HCT116 (cell line): ENCODE measurements at regions not wholly inside any gene's neighbourhood (a gene's known extent, or its start where the extent isn't known, plus 50 kb on each side); places are given as distances from the start of the nearest gene placed in this dataset.

Experiments
- ATAC-seq: fragments of 200-7000 bp; cut with Tn5 transposase; 2 replicates; pipeline ENCODE4 v1.9.1; 2020; ENCODE audit warnings: mild to moderate bottlenecking, moderate library complexity
- BruUV-seq: library from RNA; stranded (reverse); fragments of 400-500 nt; replicated peaks from 2 replicates; lab custom pipeline; 2021; lab: Mats Ljungman, UMichigan
- CTCF ChIA-PET: fragments of 300-600 bp; sonication (Branson Sonifier 250); formaldehyde crosslinking; loops from one replicate; lab custom pipeline; 2021; ENCODE audit warnings: antibody characterized with exemption; lab: Charles Lee
- POLR2A ChIA-PET: fragments of 300-600, 350-600 bp; sonication (Branson Sonifier 250); formaldehyde crosslinking; loops from one replicate; lab custom pipeline; 2021; ENCODE audit warnings: antibody characterized with exemption; lab: Charles Lee
- RAD21 ChIA-PET, 2 experiments: fragments of 300-600 bp; sonication (Branson Sonifier 250); formaldehyde crosslinking; loops; one replicate each; lab custom pipeline; 2023; ENCODE audit warnings: low total read pairs in 2 of 2; ENCODE audit not compliant: uncharacterized antibody in 2 of 2, unreplicated experiment in 2 of 2, low non-redundant PET in 1 of 2; lab: Charles Lee
- DNase-seq: peaks from one replicate; pipeline ENCODE4 v3.0.0-alpha.2; 2010; ENCODE audit warnings: low read depth, low spot score
- H2AFZ ChIP-seq: fragments of 200-600 bp; shearing (Covaris generic), sonication (generic); 2 replicates; pipeline ENCODE4 v1.6.1; 2017; ENCODE audit warnings: low read depth, mixed run types, mixed read lengths, antibody characterized with exemption, low read length; ENCODE audit not compliant: poor library complexity, severe bottlenecking
- H3K27ac ChIP-seq: 2 replicates; pipeline ENCODE4 v1.5.1; 2012; ENCODE audit warnings: low read depth, low read length
- H3K27me3 ChIP-seq: fragments of 200-600 bp; sonication (generic); 2 replicates; pipeline ENCODE4 v1.6.1; 2016; ENCODE audit warnings: mixed run types, low read length, mixed read lengths; ENCODE audit not compliant: insufficient read depth
- H3K36me3 ChIP-seq, 2 experiments: fragments of 200-500 bp in 1 of 2; fragments of 200-600 bp in 1 of 2; sonication (Bioruptor generic) in 1 of 2; sonication (generic) in 1 of 2; 2 replicates each; pipeline versions ENCODE4 v1.5.1 to v1.6.1; 2014 to 2016; ENCODE audit warnings: low read length in 2 of 2, inconsistent platforms in 1 of 2, mixed read lengths in 1 of 2, mixed run types in 1 of 2; ENCODE audit not compliant: insufficient read depth in 2 of 2, control insufficient read depth in 1 of 2
- H3K4me1 ChIP-seq, 2 experiments: fragments of 200-600 bp in 1 of 2; sonication (generic) in 1 of 2; 2 replicates each; pipeline versions ENCODE4 v1.5.1 to v1.6.1; 2012 to 2017; ENCODE audit warnings: low read length in 2 of 2, inconsistent platforms in 1 of 2, mild to moderate bottlenecking in 1 of 2, mixed read lengths in 1 of 2, mixed run types in 1 of 2, moderate library complexity in 1 of 2; ENCODE audit not compliant: insufficient read depth in 2 of 2, control insufficient read depth in 1 of 2
- H3K4me2 ChIP-seq: fragments of 200-600 bp; sonication (generic); 2 replicates; pipeline ENCODE4 v1.6.1; 2017; ENCODE audit warnings: mixed run types, low read length, mixed read lengths
- H3K4me3 ChIP-seq, 2 experiments: fragments of 200-600 bp in 1 of 2; sonication (generic) in 1 of 2; replicated peaks in 1 of 2; 2 replicates each; pipeline ENCODE4 v1.5.1; 2011 to 2016; ENCODE audit warnings: low read length in 2 of 2, control low read depth in 1 of 2, low read depth in 1 of 2, mild to moderate bottlenecking in 1 of 2, mixed read lengths in 1 of 2, mixed run types in 1 of 2
- H3K79me2 ChIP-seq: fragments of 200-600 bp; sonication (generic); 2 replicates; pipeline ENCODE4 v1.6.1; 2017; ENCODE audit warnings: mild to moderate bottlenecking, mixed run types, low read length, moderate library complexity, mixed read lengths; ENCODE audit not compliant: insufficient read depth
- H3K9ac ChIP-seq: fragments of 200-600 bp; sonication (generic); 2 replicates; pipeline ENCODE4 v1.6.1; 2016; ENCODE audit warnings: low read length, mixed read lengths
- H3K9me2 ChIP-seq: fragments of 200-600 bp; sonication (generic), shearing (Covaris generic); 2 replicates; pipeline ENCODE4 v1.6.1; 2017; ENCODE audit warnings: mixed run types, mild to moderate bottlenecking, moderate library complexity; ENCODE audit not compliant: insufficient read depth
- H3K9me3 ChIP-seq, 2 experiments: fragments of 200-500 bp in 1 of 2; fragments of 200-600 bp in 1 of 2; sonication (Bioruptor generic) in 1 of 2; sonication (generic) in 1 of 2; 2 replicates each; pipeline ENCODE4 v1.6.1; 2014 to 2017; ENCODE audit warnings: low read length in 2 of 2, mixed read lengths in 2 of 2, inconsistent platforms in 1 of 2, low read depth in 1 of 2, mild to moderate bottlenecking in 1 of 2, mixed run types in 1 of 2, moderate library complexity in 1 of 2; ENCODE audit not compliant: control insufficient read depth in 1 of 2, insufficient read depth in 1 of 2
- H4K20me1 ChIP-seq: fragments of 200-600 bp; sonication (generic), shearing (Covaris generic); 2 replicates; pipeline ENCODE4 v1.6.1; 2017; ENCODE audit warnings: mixed run types, mild to moderate bottlenecking, moderate library complexity; ENCODE audit not compliant: insufficient read depth
- CBX3 ChIP-seq: IDR thresholded peaks from 2 replicates; pipeline ENCODE4 v1.6.1; 2012; ENCODE audit warnings: low read depth
- CEBPB ChIP-seq: IDR thresholded peaks from 2 replicates; pipeline ENCODE4 v1.6.1; 2012; ENCODE audit warnings: low read depth
- EGR1 ChIP-seq: IDR thresholded peaks from 2 replicates; pipeline ENCODE4 v1.6.1; 2012; ENCODE audit warnings: low read depth
- ELF1 ChIP-seq: IDR thresholded peaks from 2 replicates; pipeline ENCODE4 v1.6.1; 2012; ENCODE audit warnings: low read depth, borderline replicate concordance
- EZH2 ChIP-seq: fragments of 200-600 bp; sonication (generic); IDR thresholded peaks from 2 replicates; pipeline ENCODE4 v1.6.1; 2017; ENCODE audit warnings: antibody characterized with exemption, mixed run types
- FOSL1 ChIP-seq: IDR thresholded peaks from 2 replicates; pipeline ENCODE4 v1.6.1; 2012; ENCODE audit warnings: low read depth
- POLR2A ChIP-seq: IDR thresholded peaks from 2 replicates; pipeline ENCODE4 v1.7.0; 2011; ENCODE audit warnings: borderline replicate concordance; ENCODE audit not compliant: insufficient read depth, insufficient read length; ENCODE audit errors: extremely low read depth
- RAD21 ChIP-seq: IDR thresholded peaks from 2 replicates; pipeline ENCODE4 v1.6.1; 2012; ENCODE audit warnings: low read depth, mild to moderate bottlenecking
- SIN3A ChIP-seq: IDR thresholded peaks from 2 replicates; pipeline ENCODE4 v1.6.1; 2012; ENCODE audit warnings: low read depth
- SP1 ChIP-seq: IDR thresholded peaks from 2 replicates; pipeline ENCODE4 v1.6.1; 2012; ENCODE audit warnings: low read depth
- SRF ChIP-seq: IDR thresholded peaks from 2 replicates; pipeline ENCODE4 v1.6.1; 2012; ENCODE audit warnings: low read depth
- TCF7L2 ChIP-seq: IDR thresholded peaks from 2 replicates; pipeline ENCODE4 v1.7.0; 2011; ENCODE audit warnings: borderline replicate concordance, inconsistent platforms; ENCODE audit not compliant: insufficient read depth, insufficient read length; ENCODE audit errors: extremely low read depth
- YY1 ChIP-seq: IDR thresholded peaks from 2 replicates; pipeline ENCODE4 v1.6.1; 2011; ENCODE audit warnings: low read length, low read depth, moderate library complexity, mild to moderate bottlenecking; ENCODE audit not compliant: insufficient replicate concordance; ENCODE audit errors: extremely low read depth
- ZFX ChIP-seq: fragments of 450-650 bp; IDR thresholded peaks from 2 replicates; pipeline ENCODE4 v1.6.1; 2017
- ZNF274 ChIP-seq: fragments of 200-500 bp; sonication (Bioruptor generic); IDR thresholded peaks from 2 replicates; pipeline ENCODE4 v1.6.1; 2014; ENCODE audit warnings: mild to moderate bottlenecking, low read depth, low read length, inconsistent platforms
- intact Hi-C: fragments of 100-400 bp; cut with micrococcal nuclease; formaldehyde crosslinking; loops from 2 replicates; pipeline ENCODE4 v1.10.0; 2022
- TF ChIP-seq, protein P1 (sequence below): IDR thresholded peaks from 2 replicates; pipeline ENCODE4 v1.6.1; 2011; ENCODE audit warnings: mild to moderate bottlenecking, low read length, moderate library complexity; ENCODE audit not compliant: insufficient replicate concordance; ENCODE audit errors: extremely low read depth
- TF ChIP-seq, protein P2 (sequence below): IDR thresholded peaks from 2 replicates; pipeline ENCODE4 v1.6.1; 2012
- TF ChIP-seq, protein P3 (sequence below), 3 experiments: fragments of 200-600 bp in 1 of 3; sonication (generic) in 1 of 3; IDR thresholded peaks in 2 of 3; conservative IDR thresholded peaks in 1 of 3; 2 replicates each; pipeline ENCODE4 v1.5.1; 2012 to 2017; ENCODE audit warnings: low read depth in 2 of 3, low read length in 2 of 3, antibody characterized with exemption in 1 of 3, borderline replicate concordance in 1 of 3, control low read depth in 1 of 3, mild to moderate bottlenecking in 1 of 3, mixed read lengths in 1 of 3, mixed run types in 1 of 3, moderate library complexity in 1 of 3; ENCODE audit not compliant: insufficient read depth in 1 of 3
- TF ChIP-seq, protein P4 (sequence below): IDR thresholded peaks from 2 replicates; pipeline ENCODE4 v1.6.1; 2012; ENCODE audit warnings: low read depth
- TF ChIP-seq, protein P5 (sequence below): IDR thresholded peaks from 2 replicates; pipeline ENCODE4 v1.6.1; 2012

DNA sequence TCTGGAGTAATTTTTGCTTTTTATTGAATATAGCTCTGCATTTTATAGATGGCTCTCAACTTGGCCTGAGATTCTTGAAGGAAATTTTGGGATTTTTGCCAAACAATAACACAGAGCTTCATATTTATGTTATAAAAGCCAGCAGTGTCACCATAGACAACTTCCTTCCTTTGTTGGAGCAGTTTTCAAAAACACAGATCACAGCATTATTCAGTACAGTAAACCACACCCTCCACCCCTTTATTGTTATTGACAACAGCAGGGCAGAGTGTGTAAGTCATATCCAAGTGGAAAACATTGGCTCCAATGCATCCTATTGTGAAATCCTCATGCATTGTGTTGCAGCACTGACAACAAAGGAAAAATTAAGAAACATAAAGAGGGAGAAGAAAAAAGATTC lies 62.6 kb upstream of the PRSS23 start:
- H3K9ac ChIP-seq = no peak overlapping the region
- no peaks in the 10 kb centered on the region for H3K9me2 ChIP-seq
- no peak overlapping the region for H2AFZ ChIP-seq
- H3K4me2 ChIP-seq = no peak overlapping the region
- ChIA-PET POLR2A (no interaction called here), CTCF (no interaction called here), RAD21 (no interaction called here)
- ATAC-seq (no peak), DNase-seq (no peak)
- H3K36me3 ChIP-seq = no peaks in the 10 kb centered on the region
- no TSS peak for BruUV-seq
- no peak for TF ChIP-seq CBX3
- TF ChIP-seq, protein P1, sequence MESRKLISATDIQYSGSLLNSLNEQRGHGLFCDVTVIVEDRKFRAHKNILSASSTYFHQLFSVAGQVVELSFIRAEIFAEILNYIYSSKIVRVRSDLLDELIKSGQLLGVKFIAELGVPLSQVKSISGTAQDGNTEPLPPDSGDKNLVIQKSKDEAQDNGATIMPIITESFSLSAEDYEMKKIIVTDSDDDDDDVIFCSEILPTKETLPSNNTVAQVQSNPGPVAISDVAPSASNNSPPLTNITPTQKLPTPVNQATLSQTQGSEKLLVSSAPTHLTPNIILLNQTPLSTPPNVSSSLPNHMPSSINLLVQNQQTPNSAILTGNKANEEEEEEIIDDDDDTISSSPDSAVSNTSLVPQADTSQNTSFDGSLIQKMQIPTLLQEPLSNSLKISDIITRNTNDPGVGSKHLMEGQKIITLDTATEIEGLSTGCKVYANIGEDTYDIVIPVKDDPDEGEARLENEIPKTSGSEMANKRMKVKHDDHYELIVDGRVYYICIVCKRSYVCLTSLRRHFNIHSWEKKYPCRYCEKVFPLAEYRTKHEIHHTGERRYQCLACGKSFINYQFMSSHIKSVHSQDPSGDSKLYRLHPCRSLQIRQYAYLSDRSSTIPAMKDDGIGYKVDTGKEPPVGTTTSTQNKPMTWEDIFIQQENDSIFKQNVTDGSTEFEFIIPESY = no peak
- TF ChIP-seq, protein P2, sequence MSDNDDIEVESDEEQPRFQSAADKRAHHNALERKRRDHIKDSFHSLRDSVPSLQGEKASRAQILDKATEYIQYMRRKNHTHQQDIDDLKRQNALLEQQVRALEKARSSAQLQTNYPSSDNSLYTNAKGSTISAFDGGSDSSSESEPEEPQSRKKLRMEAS = no peak
- no peak for TF ChIP-seq TCF7L2
- TF ChIP-seq SIN3A = no peak
- no peak for TF ChIP-seq EGR1
- TF ChIP-seq, protein P3, sequence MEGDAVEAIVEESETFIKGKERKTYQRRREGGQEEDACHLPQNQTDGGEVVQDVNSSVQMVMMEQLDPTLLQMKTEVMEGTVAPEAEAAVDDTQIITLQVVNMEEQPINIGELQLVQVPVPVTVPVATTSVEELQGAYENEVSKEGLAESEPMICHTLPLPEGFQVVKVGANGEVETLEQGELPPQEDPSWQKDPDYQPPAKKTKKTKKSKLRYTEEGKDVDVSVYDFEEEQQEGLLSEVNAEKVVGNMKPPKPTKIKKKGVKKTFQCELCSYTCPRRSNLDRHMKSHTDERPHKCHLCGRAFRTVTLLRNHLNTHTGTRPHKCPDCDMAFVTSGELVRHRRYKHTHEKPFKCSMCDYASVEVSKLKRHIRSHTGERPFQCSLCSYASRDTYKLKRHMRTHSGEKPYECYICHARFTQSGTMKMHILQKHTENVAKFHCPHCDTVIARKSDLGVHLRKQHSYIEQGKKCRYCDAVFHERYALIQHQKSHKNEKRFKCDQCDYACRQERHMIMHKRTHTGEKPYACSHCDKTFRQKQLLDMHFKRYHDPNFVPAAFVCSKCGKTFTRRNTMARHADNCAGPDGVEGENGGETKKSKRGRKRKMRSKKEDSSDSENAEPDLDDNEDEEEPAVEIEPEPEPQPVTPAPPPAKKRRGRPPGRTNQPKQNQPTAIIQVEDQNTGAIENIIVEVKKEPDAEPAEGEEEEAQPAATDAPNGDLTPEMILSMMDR (IDR thresholded peaks at IDR 0.05 in 2 of 3, conservative IDR thresholded peaks at IDR 0.05 in 1 of 3; ENCODE audit: borderline replicate concordance in 1 of 3, insufficient read depth in 1 of 3, low read depth in 2 of 3, low read length in 2 of 3) = no peak
- TF ChIP-seq EZH2 = no peak
- TF ChIP-seq, protein P4, sequence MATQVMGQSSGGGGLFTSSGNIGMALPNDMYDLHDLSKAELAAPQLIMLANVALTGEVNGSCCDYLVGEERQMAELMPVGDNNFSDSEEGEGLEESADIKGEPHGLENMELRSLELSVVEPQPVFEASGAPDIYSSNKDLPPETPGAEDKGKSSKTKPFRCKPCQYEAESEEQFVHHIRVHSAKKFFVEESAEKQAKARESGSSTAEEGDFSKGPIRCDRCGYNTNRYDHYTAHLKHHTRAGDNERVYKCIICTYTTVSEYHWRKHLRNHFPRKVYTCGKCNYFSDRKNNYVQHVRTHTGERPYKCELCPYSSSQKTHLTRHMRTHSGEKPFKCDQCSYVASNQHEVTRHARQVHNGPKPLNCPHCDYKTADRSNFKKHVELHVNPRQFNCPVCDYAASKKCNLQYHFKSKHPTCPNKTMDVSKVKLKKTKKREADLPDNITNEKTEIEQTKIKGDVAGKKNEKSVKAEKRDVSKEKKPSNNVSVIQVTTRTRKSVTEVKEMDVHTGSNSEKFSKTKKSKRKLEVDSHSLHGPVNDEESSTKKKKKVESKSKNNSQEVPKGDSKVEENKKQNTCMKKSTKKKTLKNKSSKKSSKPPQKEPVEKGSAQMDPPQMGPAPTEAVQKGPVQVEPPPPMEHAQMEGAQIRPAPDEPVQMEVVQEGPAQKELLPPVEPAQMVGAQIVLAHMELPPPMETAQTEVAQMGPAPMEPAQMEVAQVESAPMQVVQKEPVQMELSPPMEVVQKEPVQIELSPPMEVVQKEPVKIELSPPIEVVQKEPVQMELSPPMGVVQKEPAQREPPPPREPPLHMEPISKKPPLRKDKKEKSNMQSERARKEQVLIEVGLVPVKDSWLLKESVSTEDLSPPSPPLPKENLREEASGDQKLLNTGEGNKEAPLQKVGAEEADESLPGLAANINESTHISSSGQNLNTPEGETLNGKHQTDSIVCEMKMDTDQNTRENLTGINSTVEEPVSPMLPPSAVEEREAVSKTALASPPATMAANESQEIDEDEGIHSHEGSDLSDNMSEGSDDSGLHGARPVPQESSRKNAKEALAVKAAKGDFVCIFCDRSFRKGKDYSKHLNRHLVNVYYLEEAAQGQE = no peak
- no peak for TF ChIP-seq ELF1
- no peak for TF ChIP-seq SP1
- TF ChIP-seq, protein P5, sequence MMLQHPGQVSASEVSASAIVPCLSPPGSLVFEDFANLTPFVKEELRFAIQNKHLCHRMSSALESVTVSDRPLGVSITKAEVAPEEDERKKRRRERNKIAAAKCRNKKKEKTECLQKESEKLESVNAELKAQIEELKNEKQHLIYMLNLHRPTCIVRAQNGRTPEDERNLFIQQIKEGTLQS = no peak
- TF ChIP-seq FOSL1 = no peak
- TF ChIP-seq POLR2A = no peak
- no peak for TF ChIP-seq RAD21
- no peak for TF ChIP-seq SRF
- TF ChIP-seq YY1 = no peak
- TF ChIP-seq CEBPB = no peak
- TF ChIP-seq ZFX = no peak
- TF ChIP-seq ZNF274 = no peak
- H3K4me1 ChIP-seq = peaks cover 50 to 58% of the 10 kb centered on the region in 2 experiments
- intact Hi-C loops = no loop called here
- H3K27me3 ChIP-seq = no peaks in the 10 kb centered on the region
- H3K9me3 ChIP-seq = no peaks in the 10 kb centered on the region
- H3K27ac ChIP-seq = no peak overlapping the region
- H3K4me3 ChIP-seq = no peak overlapping the region
- H3K79me2 ChIP-seq = no peaks in the 10 kb centered on the region
- no peaks in the 10 kb centered on the region for H4K20me1 ChIP-seq
